H1 (cell line): ENCODE measurements at regions not wholly inside any gene's neighbourhood (a gene's known extent, or its start where the extent isn't known, plus 50 kb on each side); places are given as distances from the start of the nearest gene placed in this dataset.

ENCODE experiments used
- CTCF ChIA-PET: fragments of 300-600 bp; sonication (Branson Sonifier 250); formaldehyde crosslinking; loops from one replicate; lab custom pipeline; 2021; ENCODE audit not compliant: partially characterized antibody; lab: Charles Lee
- POLR2A ChIA-PET: fragments of 300-600 bp; sonication (Branson Sonifier 250); formaldehyde crosslinking; loops from one replicate; lab custom pipeline; 2021; ENCODE audit warnings: inconsistent platforms; ENCODE audit not compliant: partially characterized antibody; lab: Charles Lee
- DNase-seq, 2 experiments: peaks; one replicate each; pipeline versions ENCODE4 v3.0.0 to v3.0.0-alpha.2; 2010 to 2022; ENCODE audit warnings: low spot score in 2 of 2, low read depth in 1 of 2, mixed read lengths in 1 of 2
- FAIRE-seq: peaks from 2 replicates; lab custom pipeline; 2011; peaks lifted over from hg19 to GRCh38; lab: Jason Lieb, UNC
- H2AFZ ChIP-seq: 2 replicates; pipeline ENCODE4 v1.8.1; 2012; ENCODE audit warnings: low read length, inconsistent platforms
- H2AK5ac ChIP-seq: 2 replicates; pipeline ENCODE4 v1.6.1; 2013; ENCODE audit warnings: low read depth, low read length
- H2BK120ac ChIP-seq: replicated peaks from 2 replicates; pipeline ENCODE3; 2013; ENCODE audit warnings: low read depth, low read length, inconsistent platforms
- H2BK12ac ChIP-seq: 2 replicates; pipeline ENCODE4 v1.6.1; 2013; ENCODE audit warnings: low read depth, low read length
- H2BK15ac ChIP-seq: 2 replicates; pipeline ENCODE4 v1.6.1; 2013; ENCODE audit warnings: low read length
- H2BK20ac ChIP-seq: 2 replicates; pipeline ENCODE4 v1.6.1; 2013; ENCODE audit warnings: low read length
- H2BK5ac ChIP-seq: 2 replicates; pipeline ENCODE4 v1.6.1; 2013; ENCODE audit warnings: low read depth, low read length
- H3K14ac ChIP-seq: 2 replicates; pipeline ENCODE4 v1.6.1; 2013; ENCODE audit warnings: inconsistent platforms; ENCODE audit not compliant: insufficient read length
- H3K18ac ChIP-seq: 2 replicates; pipeline ENCODE4 v1.6.1; 2013; ENCODE audit warnings: low read length; ENCODE audit errors: extremely low read depth
- H3K23ac ChIP-seq: 2 replicates; pipeline ENCODE4 v1.6.1; 2013; ENCODE audit warnings: inconsistent platforms; ENCODE audit not compliant: insufficient read length
- H3K23me2 ChIP-seq: 2 replicates; pipeline ENCODE4 v1.6.1; 2013; ENCODE audit warnings: low read depth, low read length
- H3K27ac ChIP-seq: 2 replicates; pipeline ENCODE4 v1.6.1; 2011; ENCODE audit warnings: low read depth, low read length, inconsistent platforms
- H3K27me3 ChIP-seq, 4 experiments: replicated peaks in 1 of 4; 1 replicate in 1 of 4; 2 replicates in 3 of 4; pipeline versions ENCODE4 v1.6.1 to v1.8.1; 2011 to 2013; ENCODE audit warnings: low read length in 3 of 4, mild to moderate bottlenecking in 3 of 4, inconsistent platforms in 2 of 4, mixed read lengths in 2 of 4, moderate library complexity in 1 of 4; ENCODE audit not compliant: control insufficient read depth in 3 of 4, insufficient read depth in 3 of 4; ENCODE audit errors: extremely low read depth in 1 of 4
- H3K36me3 ChIP-seq, 4 experiments: 2 replicates each; pipeline versions ENCODE4 v1.6.1 to v1.8.1; 2011 to 2013; ENCODE audit warnings: mild to moderate bottlenecking in 4 of 4, low read length in 3 of 4, moderate library complexity in 2 of 4, control low read depth in 1 of 4, inconsistent platforms in 1 of 4; ENCODE audit not compliant: insufficient read depth in 4 of 4, control insufficient read depth in 2 of 4
- H3K4ac ChIP-seq: replicated peaks from 2 replicates; pipeline ENCODE3; 2013; ENCODE audit warnings: low read length, low read depth, mixed read lengths, inconsistent platforms; ENCODE audit not compliant: insufficient read length
- H3K4me1 ChIP-seq, 4 experiments: replicated peaks in 1 of 4; 1 replicate in 1 of 4; 2 replicates in 3 of 4; pipeline versions ENCODE4 v1.6.1 to v1.8.1; 2011 to 2013; ENCODE audit warnings: low read length in 3 of 4, inconsistent platforms in 2 of 4, mixed read lengths in 1 of 4; ENCODE audit not compliant: insufficient read depth in 4 of 4, control insufficient read depth in 3 of 4
- H3K4me2 ChIP-seq, 2 experiments: 2 replicates each; pipeline versions ENCODE4 v1.6.1 to v1.8.1; 2011 to 2013; ENCODE audit warnings: low read depth in 2 of 2, low read length in 2 of 2, control low read depth in 1 of 2, inconsistent platforms in 1 of 2, mild to moderate bottlenecking in 1 of 2; ENCODE audit not compliant: insufficient read depth in 1 of 2
- H3K4me3 ChIP-seq, 4 experiments: fragments of 200-600, 300-600 bp in 1 of 4; sonication (generic), shearing (Covaris generic), sonication (Bioruptor Twin) in 1 of 4; 2 replicates each; pipeline versions ENCODE4 v1.5.1 to v1.8.1; 2011 to 2016; ENCODE audit warnings: low read length in 4 of 4, low read depth in 3 of 4, control low read depth in 2 of 4, inconsistent platforms in 2 of 4, mild to moderate bottlenecking in 2 of 4, mixed read lengths in 1 of 4, moderate library complexity in 1 of 4; ENCODE audit not compliant: insufficient read depth in 2 of 4; ENCODE audit errors: extremely low read depth in 1 of 4
- H3K56ac ChIP-seq: replicated peaks from 2 replicates; pipeline ENCODE3; 2013; ENCODE audit warnings: low read depth, mild to moderate bottlenecking, mixed read lengths, low read length, inconsistent platforms; ENCODE audit not compliant: insufficient read length
- H3K79me1 ChIP-seq: 2 replicates; pipeline ENCODE4 v1.6.1; 2013; ENCODE audit warnings: low read depth, low read length, control low read depth
- H3K79me2 ChIP-seq, 2 experiments: 2 replicates each; pipeline versions ENCODE4 v1.6.1 to v1.8.1; 2012 to 2013; ENCODE audit warnings: low read length in 2 of 2, mild to moderate bottlenecking in 2 of 2, inconsistent platforms in 1 of 2; ENCODE audit not compliant: insufficient read depth in 2 of 2, control insufficient read depth in 1 of 2
- H3K9ac ChIP-seq, 4 experiments: replicated peaks in 1 of 4; 1 replicate in 1 of 4; 2 replicates in 3 of 4; pipeline versions ENCODE4 v1.6.1 to v1.8.1; 2011 to 2013; ENCODE audit warnings: low read depth in 3 of 4, low read length in 3 of 4, control low read depth in 2 of 4, mild to moderate bottlenecking in 2 of 4, moderate library complexity in 2 of 4, inconsistent platforms in 1 of 4; ENCODE audit errors: extremely low read depth in 1 of 4
- H3K9me3 ChIP-seq, 2 experiments: 2 replicates each; pipeline versions ENCODE4 v1.6.1 to v1.8.1; 2012 to 2013; ENCODE audit warnings: mild to moderate bottlenecking in 2 of 2, moderate library complexity in 2 of 2, control low read depth in 1 of 2, inconsistent platforms in 1 of 2, low read depth in 1 of 2, low read length in 1 of 2, mixed read lengths in 1 of 2; ENCODE audit not compliant: insufficient read depth in 2 of 2
- H4K20me1 ChIP-seq, 2 experiments: replicated peaks in 1 of 2; 2 replicates each; pipeline versions ENCODE3 to v1.8.1; 2011 to 2013; ENCODE audit warnings: inconsistent platforms in 2 of 2, low read length in 2 of 2, mild to moderate bottlenecking in 1 of 2; ENCODE audit not compliant: insufficient read depth in 2 of 2, control insufficient read depth in 1 of 2
- H4K5ac ChIP-seq: 2 replicates; pipeline ENCODE4 v1.6.1; 2013; ENCODE audit warnings: low read length, low read depth, mixed read lengths, inconsistent platforms; ENCODE audit not compliant: insufficient read length
- H4K8ac ChIP-seq: 2 replicates; pipeline ENCODE4 v1.8.0; 2013; ENCODE audit warnings: mild to moderate bottlenecking, moderate library complexity, low read length, inconsistent platforms; ENCODE audit not compliant: insufficient read depth; ENCODE audit errors: extremely low read depth
- H4K91ac ChIP-seq: replicated peaks from 2 replicates; pipeline ENCODE3; 2013; ENCODE audit warnings: low read length, mixed read lengths, inconsistent platforms; ENCODE audit not compliant: insufficient read length
- CHD7 ChIP-seq: fragments of 300-600 bp; sonication (generic); IDR thresholded peaks from 2 replicates; pipeline ENCODE4 v1.7.1; 2012; ENCODE audit warnings: low read length, moderate library complexity, mild to moderate bottlenecking, inconsistent platforms; ENCODE audit not compliant: insufficient replicate concordance
- WGBS, 2 experiments: shearing (Covaris generic) in 1 of 2; methylation state at CpG; one replicate each; pipeline versions ENCODE4 v1.1.6 to v1.1.7; 2013 to 2015; ENCODE audit warnings: low lambda C conversion rate in 2 of 2, mixed read lengths in 2 of 2, inconsistent platforms in 1 of 2, low coverage in 1 of 2, missing lambda C conversion rate in 1 of 2; ENCODE audit not compliant: insufficient replicate concordance in 2 of 2, insufficient coverage in 1 of 2, insufficient read length in 1 of 2; ENCODE audit errors: extremely low coverage in 1 of 2, missing lambda C conversion rate in 1 of 2; 5-methylcytosine and 5-hydroxymethylcytosine counted together

GRCh38 chr4:182126096-182126495 is 117.1 kb upstream of the TENM3 start:
- Histone ChIP-seq H2AFZ (no peak overlapping the region; the same call in 1 of the 2 replicates), H2BK5ac (no peak overlapping the region), H3K4ac (no peak overlapping the region), H4K5ac (no peak overlapping the region), H3K56ac (no peak overlapping the region), H3K36me3 (no peaks in the 10 kb centered on the region), H4K8ac (no peak overlapping the region), H2BK120ac (no peak overlapping the region), H3K27me3 (peaks cover 0 to 1% (median 0%) of the 10 kb centered on the region in 4 experiments; a peak in 1 of 7 replicates), H3K18ac (no peak overlapping the region), H2AK5ac (no peak overlapping the region), H3K9me3 (0 out of 4 replicates have a peak, but pooled peaks cover 3 to 9% of the 10 kb centered on the region in 2 experiments), H2BK12ac (no peak overlapping the region), H3K4me2 (no peak overlapping the region), H3K23me2 (no peaks in the 10 kb centered on the region), H4K91ac (no peak overlapping the region), H3K4me3 (no peak overlapping the region), H2BK15ac (no peak overlapping the region), H4K20me1 (no peaks in the 10 kb centered on the region), H3K27ac (no peak overlapping the region), H3K9ac (no peak overlapping the region), H3K14ac (no peak overlapping the region), H3K4me1 (no peaks in the 10 kb centered on the region), H2BK20ac (no peak overlapping the region), H3K79me1 (no peaks in the 10 kb centered on the region), H3K23ac (no peak overlapping the region), H3K79me2 (no peaks in the 10 kb centered on the region)
- 82% methylated on average over 5 of the region's 5 CpGs; no CpG with 5 or more reads in 1 of the 2 experiments for WGBS, 2 experiments
- FAIRE-seq (no peak), DNase-seq (no peak)
- ChIA-PET CTCF (no interaction called here), POLR2A (no interaction called here)
- TF ChIP-seq CHD7 = no peak
